WERI-Rb-1 (cell line): ENCODE measurements at regions not wholly inside any gene's neighbourhood (a gene's known extent, or its start where the extent isn't known, plus 50 kb on each side); places are given as distances from the start of the nearest gene placed in this dataset.
A peak's percentile ranks its signal among the peaks of the same experiment; 100 is the strongest.

Source experiments
- DNase-seq: peaks from one replicate; pipeline ENCODE4 v3.0.0-alpha.2; 2020
- H3K27ac ChIP-seq: fragments of 250-450 bp; sonication (Bioruptor Pico); 2 replicates; pipeline ENCODE4 v1.5.1; 2020; ENCODE audit warnings: mild to moderate bottlenecking, moderate library complexity
- H3K27me3 ChIP-seq: fragments of 250-450 bp; sonication (Bioruptor Pico); 2 replicates; pipeline ENCODE4 v1.5.1; 2021; ENCODE audit warnings: mild to moderate bottlenecking, low read depth, moderate library complexity; ENCODE audit not compliant: insufficient read depth, severe bottlenecking
- H3K36me3 ChIP-seq: fragments of 250-450 bp; sonication (Bioruptor Pico); 2 replicates; pipeline ENCODE4 v1.5.1; 2020; ENCODE audit warnings: mild to moderate bottlenecking, moderate library complexity
- H3K4me3 ChIP-seq: 2 replicates; pipeline ENCODE4 v1.5.1; 2011; ENCODE audit warnings: low read depth, mild to moderate bottlenecking, control low read depth, low read length
- H3K9me3 ChIP-seq: fragments of 250-450 bp; sonication (Bioruptor Pico); 2 replicates; pipeline ENCODE4 v1.5.1; 2021; ENCODE audit warnings: mild to moderate bottlenecking, moderate library complexity; ENCODE audit not compliant: severe bottlenecking
- CTCF ChIP-seq: IDR thresholded peaks from 2 replicates; pipeline ENCODE4 v1.5.1; 2011; ENCODE audit warnings: low read depth, mild to moderate bottlenecking, control low read depth, inconsistent platforms, low read length

DNA sequence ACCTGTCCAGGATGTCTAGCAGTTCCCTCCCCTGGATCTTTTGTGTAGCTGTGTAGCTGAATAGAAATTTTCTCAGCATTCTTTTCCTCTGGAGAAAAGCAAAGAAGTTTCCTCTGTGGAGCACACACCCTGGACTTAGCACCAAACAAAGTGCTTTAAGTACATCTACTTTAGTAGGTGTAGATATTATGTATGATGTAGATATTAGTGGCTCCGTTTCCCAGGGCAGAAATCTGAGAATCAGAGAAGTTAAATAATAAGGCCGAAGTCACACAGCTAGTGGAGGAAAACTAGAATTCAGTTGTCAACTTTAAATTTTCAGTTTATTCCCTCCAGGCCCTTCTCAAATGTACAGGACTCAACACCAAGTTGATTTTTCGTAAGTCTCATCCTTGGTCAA lies 401.7 kb upstream of the NR2F2 start:
- H3K27me3 ChIP-seq: peaks cover 13% of the 10 kb centered on the region
- H3K4me3 ChIP-seq: no peak overlapping the region
- H3K27ac ChIP-seq: no peak overlapping the region
- DNase-seq: no peak
- H3K36me3 ChIP-seq: no peaks in the 10 kb centered on the region
- no peak for TF ChIP-seq CTCF
- no peaks in the 10 kb centered on the region for H3K9me3 ChIP-seq

- H3K9me3 ChIP-seq: no peaks in the 10 kb centered on the region
- no peaks in the 10 kb centered on the region for H3K36me3 ChIP-seq
- no peak overlapping the region for H3K4me3 ChIP-seq
- TF ChIP-seq CTCF: no peak
- DNase-seq: no peak
- no peak overlapping the region for H3K27ac ChIP-seq
- peaks cover 13% of the 10 kb centered on the region for H3K27me3 ChIP-seq
Measured at GRCh38 chr15:95929232-95929846, 401.2 kb upstream of the NR2F2 start.

DNA sequence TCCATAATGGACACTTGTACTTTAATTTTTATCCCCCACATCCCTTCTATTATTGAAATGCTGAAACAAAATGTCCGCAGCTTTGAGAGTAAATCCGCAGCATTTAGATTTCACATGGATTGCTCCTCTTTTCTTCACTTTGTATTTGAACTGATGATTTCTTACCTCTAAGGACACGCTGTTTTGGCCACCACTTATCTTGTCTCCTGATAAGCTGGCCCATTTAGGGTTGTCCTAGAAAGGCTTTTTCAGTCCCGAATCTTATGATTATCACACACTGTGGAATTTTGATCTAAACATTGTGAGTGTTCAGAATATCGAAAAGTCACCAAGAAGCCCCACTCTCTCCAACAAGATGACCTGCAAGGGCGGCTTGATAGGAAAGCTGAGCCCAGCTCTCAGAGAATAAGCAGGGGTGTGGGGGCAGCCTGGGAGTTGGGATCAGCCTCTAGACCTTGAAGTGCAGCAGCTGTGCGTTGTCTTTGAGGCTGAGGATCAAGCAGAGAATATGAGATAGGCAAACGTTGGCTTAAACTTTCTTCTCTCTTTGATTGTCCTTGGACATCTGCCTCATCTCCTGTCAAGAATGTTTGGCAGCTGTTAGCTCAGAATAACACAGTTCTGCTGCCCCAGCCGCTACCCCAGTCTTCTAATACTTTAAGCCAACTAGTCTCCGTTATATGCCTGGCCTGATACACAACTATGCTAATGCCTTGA lies 399.7 kb upstream of the NR2F2 start:
- TF ChIP-seq CTCF: no peak
- DNase-seq: peak; percentile 48
- Histone ChIP-seq H3K27ac (no peak overlapping the region), H3K27me3 (peaks cover 14% of the 10 kb centered on the region), H3K9me3 (no peaks in the 10 kb centered on the region), H3K36me3 (no peaks in the 10 kb centered on the region), H3K4me3 (no peak overlapping the region)

- Histone ChIP-seq H3K27ac (no peak overlapping the region), H3K27me3 (peaks cover 16% of the 10 kb centered on the region), H3K4me3 (no peak overlapping the region), H3K9me3 (no peaks in the 10 kb centered on the region), H3K36me3 (no peaks in the 10 kb centered on the region)
- DNase-seq: no peak
- no peak for TF ChIP-seq CTCF
Measured at GRCh38 chr15:95931619-95932018, 398.9 kb upstream of the NR2F2 start.

GRCh38 chr15:95932141-95932540 lies 398.4 kb upstream of the NR2F2 start:
- H3K27ac ChIP-seq: no peak overlapping the region
- TF ChIP-seq CTCF: no peak
- H3K9me3 ChIP-seq: no peaks in the 10 kb centered on the region
- H3K4me3 ChIP-seq: no peak overlapping the region
- no peaks in the 10 kb centered on the region for H3K36me3 ChIP-seq
- peaks cover 16% of the 10 kb centered on the region for H3K27me3 ChIP-seq
- no peak for DNase-seq

DNA sequence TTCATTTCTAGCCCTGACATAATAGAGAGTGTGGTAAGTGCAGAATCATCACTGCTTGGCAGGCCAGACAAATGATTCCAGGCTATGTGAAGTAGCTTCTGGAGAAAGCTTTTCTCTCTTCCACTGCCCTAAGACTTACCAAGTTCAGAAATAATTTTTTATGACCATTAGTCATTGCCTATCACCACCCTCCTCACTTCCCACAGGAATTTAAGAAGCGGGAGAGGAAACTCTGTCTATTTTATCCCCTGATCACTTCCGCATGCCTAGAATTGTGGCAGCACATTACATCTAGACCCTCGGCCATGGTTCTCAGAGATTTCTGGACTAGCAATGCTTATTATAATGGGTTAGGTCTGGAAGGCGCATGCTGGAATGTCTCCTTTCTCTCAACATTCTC lies 397.8 kb upstream of the NR2F2 start:
- Histone ChIP-seq H3K9me3 (no peaks in the 10 kb centered on the region), H3K36me3 (no peaks in the 10 kb centered on the region), H3K27ac (no peak overlapping the region), H3K27me3 (peaks cover 16% of the 10 kb centered on the region), H3K4me3 (no peak overlapping the region)
- no peak for TF ChIP-seq CTCF
- DNase-seq: no peak
